ENCODE measurements at regions not wholly inside any gene's neighbourhood (a gene's known extent, or its start where the extent isn't known, plus 50 kb on each side); places are given as distances from the start of the nearest gene placed in this dataset.

- DNase-seq: no peak
Measured at GRCh38 chr7:128145191-128145590, 95.9 kb upstream of the LEP start.

GRCh38 chr7:128146052-128146451 is 95.0 kb upstream of the LEP start:
- DNase-seq: no peak

DNA sequence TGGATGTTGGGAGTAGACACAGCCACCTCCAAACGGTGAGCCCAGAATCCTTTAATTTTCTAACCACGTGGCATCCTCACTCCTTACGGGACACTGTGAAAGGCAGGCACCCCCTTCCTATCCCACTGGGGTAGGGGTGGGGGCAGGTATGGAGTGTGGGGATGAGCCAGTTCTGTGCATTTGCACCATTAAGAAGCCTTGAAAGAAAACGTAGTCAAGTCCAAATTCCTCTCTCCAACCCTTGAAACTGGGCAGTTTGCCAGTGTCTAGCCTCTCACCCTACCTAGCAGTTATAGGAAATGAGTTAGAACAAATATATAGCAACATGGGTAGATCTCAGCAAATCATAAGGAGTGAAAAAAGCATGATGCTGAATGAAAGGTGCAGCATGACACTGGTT is 92.4 kb upstream of the LEP start:
- DNase-seq: no peak

GRCh38 chr7:128150223-128150865 is 90.7 kb upstream of the LEP start:
- DNase-seq: no peak

DNA sequence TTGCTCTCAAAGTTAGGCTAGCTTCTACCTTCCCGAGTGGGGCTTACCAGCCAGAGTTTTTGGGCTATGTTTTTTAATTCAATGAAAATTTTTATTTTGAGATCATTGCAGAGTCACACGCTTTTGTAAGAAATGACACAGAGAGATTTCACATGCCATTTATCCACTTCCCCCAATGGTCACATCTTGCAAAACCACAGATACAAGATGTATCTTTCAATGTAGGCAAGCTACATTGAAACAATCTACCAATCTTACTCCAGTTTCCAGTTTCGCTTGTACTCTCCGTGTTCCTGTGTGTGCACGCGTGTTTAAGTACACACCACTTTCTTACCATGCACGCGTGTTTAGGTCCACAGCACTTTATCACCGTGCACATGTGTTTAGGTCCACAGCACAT is 89.4 kb upstream of the LEP start:
- DNase-seq: no peak

- no peak for DNase-seq
Measured at GRCh38 chr7:128152721-128153120, 88.4 kb upstream of the LEP start.

DNA sequence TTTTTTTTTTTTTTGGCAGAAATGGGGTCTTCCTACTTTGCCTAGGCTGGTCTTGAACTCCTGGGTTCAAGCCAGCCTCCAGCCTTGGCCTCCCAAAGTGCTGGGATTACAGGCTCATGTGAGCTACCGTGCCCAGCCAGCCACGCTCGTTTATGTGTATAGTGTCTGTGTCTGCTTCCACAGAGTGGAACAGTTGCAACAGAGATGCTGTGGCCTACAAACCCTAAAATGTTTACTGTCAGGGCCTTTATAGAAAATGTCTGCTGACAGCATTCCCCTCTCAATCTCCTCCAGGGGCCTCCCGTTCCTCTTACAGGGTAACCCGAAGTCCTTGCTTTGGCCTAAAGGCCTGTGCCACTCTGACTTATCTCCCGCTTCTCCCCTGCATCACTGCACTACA is 87.6 kb upstream of the LEP start:
- DNase-seq: no peak

- DNase-seq: no peak
Measured at GRCh38 chr7:128154504-128154903, 86.6 kb upstream of the LEP start.

- no peak for DNase-seq
Measured at GRCh38 chr7:128155100-128155740, 85.9 kb upstream of the LEP start.

GRCh38 chr7:128157906-128158305 is 83.2 kb upstream of the LEP start:
- no peak for DNase-seq

GRCh38 chr7:128158370-128158769 is 82.7 kb upstream of the LEP start:
- no peak for DNase-seq

GRCh38 chr7:128160296-128160695 is 80.8 kb upstream of the LEP start:
- DNase-seq: no peak

- no peak for DNase-seq
Measured at GRCh38 chr7:128161466-128162125, 79.5 kb upstream of the LEP start.

DNA sequence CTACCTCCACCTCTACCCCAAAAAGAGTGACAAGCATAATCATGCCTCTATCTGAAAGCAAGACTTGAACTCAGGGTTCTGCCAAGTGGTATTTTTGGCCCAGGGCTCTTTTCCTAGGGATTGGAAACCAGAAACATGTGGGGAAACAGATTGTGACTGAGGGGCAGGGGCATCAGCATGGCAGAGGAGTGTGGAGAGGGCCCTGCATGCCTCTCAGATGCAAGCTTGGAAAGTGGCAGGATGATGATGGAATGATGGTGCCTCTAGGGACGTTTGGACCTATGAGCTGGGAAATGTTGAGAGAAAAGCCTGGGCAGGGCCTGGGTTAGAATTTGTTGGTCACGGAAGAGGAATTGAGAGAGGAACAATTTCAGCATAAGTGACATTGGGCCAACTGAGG is 78.4 kb upstream of the LEP start:
- no peak for DNase-seq

DNA sequence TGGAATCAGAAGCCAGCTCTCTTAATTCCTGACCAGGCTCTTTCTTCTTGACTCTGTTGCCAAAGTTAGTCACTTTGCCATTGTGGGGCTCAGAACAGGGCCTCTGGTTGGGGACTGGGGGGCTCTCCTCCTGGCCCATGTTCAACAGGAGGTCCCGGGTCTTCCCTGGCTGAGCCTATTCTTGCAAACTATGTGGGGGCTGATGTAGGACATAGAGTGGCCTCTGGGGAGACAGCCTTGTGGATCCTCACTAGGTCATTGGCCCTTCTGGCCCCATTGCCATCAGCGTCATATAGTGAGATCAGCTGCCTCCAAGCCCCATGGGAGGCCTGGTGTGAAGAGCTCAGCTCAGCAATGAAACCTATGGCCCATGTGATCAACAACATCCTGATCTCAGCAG is 77.6 kb upstream of the LEP start:
- no peak for DNase-seq

DNA sequence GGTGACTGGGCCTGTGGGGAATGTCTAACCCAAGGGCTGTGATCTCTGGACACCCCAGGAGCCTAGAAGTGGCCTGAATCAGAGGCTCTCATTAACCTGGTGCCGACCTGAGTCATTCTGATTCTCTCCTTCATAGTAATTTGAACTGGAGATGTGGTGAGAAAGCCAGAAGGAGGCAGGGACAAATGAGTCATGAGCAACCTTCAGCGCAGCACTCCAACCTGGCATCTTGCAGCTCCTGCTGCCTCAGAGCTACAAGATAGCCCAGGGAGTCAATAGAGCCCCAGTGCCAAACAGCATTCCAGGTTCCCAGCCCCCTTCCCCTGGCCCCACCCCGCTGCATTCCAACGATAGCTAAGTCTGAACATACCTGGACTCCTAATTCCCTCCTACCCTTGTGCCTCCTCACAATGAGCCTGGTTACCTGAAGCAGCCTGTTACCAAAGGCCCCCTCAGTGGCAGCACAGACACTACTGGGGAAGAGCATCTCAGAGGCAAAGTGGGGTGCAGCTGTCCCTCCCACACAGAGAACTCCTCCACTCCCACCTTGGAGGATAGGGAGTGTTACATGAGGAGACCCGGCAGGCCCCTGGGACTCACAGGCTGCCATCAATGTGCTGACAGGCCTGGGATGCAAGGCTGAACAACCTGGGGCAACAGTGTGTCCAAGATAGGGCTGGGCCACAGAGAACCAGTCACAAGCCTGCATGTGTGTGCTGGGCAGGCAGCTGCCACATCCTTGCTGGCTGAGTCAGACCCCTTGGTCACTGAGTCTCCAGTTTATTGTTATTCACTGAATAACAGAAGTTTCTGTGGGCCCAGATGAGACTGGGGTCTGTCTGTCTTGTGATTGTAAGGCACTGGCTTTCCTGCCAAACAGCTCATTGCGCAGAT is 76.8 kb upstream of the LEP start:
- DNase-seq: no peak

- DNase-seq: no peak
Measured at GRCh38 chr7:128164955-128165670, 76.0 kb upstream of the LEP start.

GRCh38 chr7:128165927-128166420 is 75.1 kb upstream of the LEP start:
- DNase-seq: no peak

- DNase-seq: no peak
Measured at GRCh38 chr7:128166603-128167041, 74.5 kb upstream of the LEP start.

DNA sequence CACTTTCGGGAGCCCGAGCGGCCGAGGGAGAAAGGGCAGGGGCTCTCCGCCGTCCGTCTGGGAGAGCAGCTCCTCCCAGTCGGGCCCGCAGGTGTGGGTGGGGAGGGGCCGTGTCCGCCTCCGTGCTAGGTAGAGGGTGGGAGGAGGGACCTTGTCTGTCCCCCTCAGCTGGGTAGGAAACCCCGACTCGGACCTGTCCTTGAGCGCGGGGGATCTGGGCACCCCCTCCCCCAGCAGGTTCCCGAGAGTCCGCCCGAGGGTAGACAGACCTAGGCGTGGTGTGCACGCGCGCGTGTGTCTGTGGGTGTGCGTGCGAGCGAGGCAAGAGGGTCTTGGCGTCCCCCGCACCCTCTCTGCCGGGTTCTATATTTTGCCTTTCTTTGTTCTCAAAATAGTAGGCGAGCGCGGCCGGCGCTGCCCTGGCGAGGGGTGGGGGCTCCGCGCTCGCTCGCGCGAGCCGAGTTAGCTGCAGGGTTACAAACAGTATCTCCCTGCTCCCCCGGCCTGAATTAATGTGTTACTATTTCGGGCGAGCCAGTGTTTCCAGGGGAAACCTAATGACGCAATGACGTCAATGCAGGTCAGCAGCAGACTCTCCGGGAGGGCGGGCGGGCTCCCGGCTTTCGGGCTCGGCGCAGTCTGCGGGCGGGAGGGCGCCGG is 73.9 kb upstream of the LEP start:
- DNase-seq: peak; percentile 64 to 77

DNA sequence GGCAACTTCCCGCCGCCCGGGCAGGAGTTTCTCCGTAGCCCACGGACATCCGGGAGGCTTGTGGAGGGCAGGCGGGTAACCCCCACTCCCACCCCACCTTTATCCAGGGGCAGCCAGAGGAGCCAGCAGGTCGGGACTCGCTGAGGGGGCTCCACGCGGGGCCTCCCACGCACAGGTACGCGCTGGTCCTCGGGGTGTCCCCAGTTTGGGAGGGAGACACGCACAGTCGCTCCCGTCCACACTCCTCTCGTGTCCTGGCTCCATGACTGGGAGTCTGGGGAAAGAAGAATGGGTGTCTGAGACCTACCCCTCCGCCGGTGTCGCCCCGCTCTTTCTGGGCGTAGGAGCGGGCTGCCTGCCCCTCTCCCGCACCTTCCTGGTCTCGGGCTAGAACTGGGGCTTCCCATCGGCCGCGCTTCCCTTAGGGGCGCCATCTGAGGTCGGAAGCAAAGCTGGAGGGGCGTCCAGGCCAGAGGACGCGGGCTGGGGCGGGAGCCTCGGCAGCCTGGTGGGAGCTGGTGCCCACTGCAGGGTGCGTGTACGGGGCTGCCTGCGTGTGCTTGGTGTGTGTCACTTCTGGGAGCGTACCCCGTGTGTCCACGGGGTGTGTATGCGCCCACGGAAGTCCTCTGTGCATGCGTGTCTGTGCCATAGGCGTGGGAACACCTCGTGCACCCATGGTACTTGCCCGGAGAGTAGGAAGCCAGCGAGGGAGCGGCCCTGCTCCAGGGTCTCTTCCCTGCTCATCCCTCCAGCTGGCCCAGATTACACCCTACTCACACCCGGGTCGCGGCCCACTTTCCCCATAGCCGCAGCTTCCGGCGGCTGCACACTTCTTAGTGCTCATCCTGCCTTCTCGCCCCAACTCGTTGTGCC is 73.0 kb upstream of the LEP start:
- DNase-seq: no peak

Data from cerebellar nuclear complex (tissue), 1 donor.